CD14-positive monocyte (primary cell): ENCODE measurements at regions not wholly inside any gene's neighbourhood (a gene's known extent, or its start where the extent isn't known, plus 50 kb on each side); places are given as distances from the start of the nearest gene placed in this dataset.

Source experiments
- DNase-seq, 3 donors: peaks; one replicate each; pipeline ENCODE4 v3.0.0-alpha.2; 2011 to 2022
- H2AFZ ChIP-seq: 2 replicates; pipeline ENCODE4 v1.6.0; 2012; ENCODE audit warnings: mild to moderate bottlenecking, low read depth, low read length, inconsistent platforms; ENCODE audit not compliant: insufficient read depth, poor library complexity, severe bottlenecking
- H3K27ac ChIP-seq, 2 donors: 1 replicate in 1 of 2; 2 replicates in 1 of 2; pipeline ENCODE4 v1.5.1; 2012 to 2013; ENCODE audit warnings: low read length in 2 of 2, control low read depth in 1 of 2, inconsistent platforms in 1 of 2, low read depth in 1 of 2, mild to moderate bottlenecking in 1 of 2
- H3K27me3 ChIP-seq, 2 donors: one replicate each; pipeline versions ENCODE4 v1.6.0 to v1.6.1; 2011 to 2013; ENCODE audit warnings: low read length in 2 of 2; ENCODE audit not compliant: control insufficient read depth in 2 of 2, insufficient read depth in 2 of 2
- H3K36me3 ChIP-seq, 2 donors: replicated peaks in 1 of 2; 1 replicate in 1 of 2; 2 replicates in 1 of 2; pipeline versions ENCODE4 v1.5.1 to v1.6.1; 2012 to 2013; ENCODE audit warnings: low read length in 2 of 2, control low read depth in 1 of 2, inconsistent platforms in 1 of 2, mild to moderate bottlenecking in 1 of 2; ENCODE audit not compliant: insufficient read depth in 2 of 2, control insufficient read depth in 1 of 2
- H3K4me1 ChIP-seq, 2 donors: 1 replicate in 1 of 2; 2 replicates in 1 of 2; pipeline versions ENCODE4 v1.5.1 to v1.6.1; 2012 to 2013; ENCODE audit warnings: low read length in 2 of 2, control low read depth in 1 of 2, inconsistent platforms in 1 of 2, mild to moderate bottlenecking in 1 of 2, moderate library complexity in 1 of 2; ENCODE audit not compliant: insufficient read depth in 2 of 2, control insufficient read depth in 1 of 2
- H3K4me2 ChIP-seq: replicated peaks from 2 replicates; pipeline ENCODE3; 2012; ENCODE audit warnings: low read length, moderate library complexity, mild to moderate bottlenecking; ENCODE audit not compliant: poor library complexity, severe bottlenecking; ENCODE audit errors: extremely low read depth
- H3K4me3 ChIP-seq, 3 experiments: fragments of 200-600 bp in 1 of 3; sonication (generic) in 1 of 3; replicated peaks in 1 of 3; 1 replicate in 2 of 3; 2 replicates in 1 of 3; pipeline ENCODE4 v1.5.1; 2011 to 2013; ENCODE audit warnings: low read length in 3 of 3, mild to moderate bottlenecking in 3 of 3, control low read depth in 2 of 3, low read depth in 2 of 3, inconsistent platforms in 1 of 3, moderate library complexity in 1 of 3
- H3K79me2 ChIP-seq: 2 replicates; pipeline ENCODE4 v1.6.0; 2012; ENCODE audit warnings: mild to moderate bottlenecking, control low read depth, inconsistent platforms, low read length, moderate library complexity; ENCODE audit not compliant: insufficient read depth
- H3K9ac ChIP-seq: 2 replicates; pipeline ENCODE4 v1.6.0; 2017; ENCODE audit warnings: low read length, mild to moderate bottlenecking; ENCODE audit not compliant: insufficient read depth, poor library complexity, severe bottlenecking
- H3K9me3 ChIP-seq, 2 donors: replicated peaks in 1 of 2; 1 replicate in 1 of 2; 2 replicates in 1 of 2; pipeline versions ENCODE4 v1.5.1 to v1.6.1; 2012 to 2013; ENCODE audit warnings: low read length in 2 of 2, control low read depth in 1 of 2; ENCODE audit not compliant: control insufficient read depth in 1 of 2, insufficient read depth in 1 of 2
- H4K20me1 ChIP-seq: 2 replicates; pipeline ENCODE4 v1.6.0; 2012; ENCODE audit warnings: mild to moderate bottlenecking, low read length, control low read depth, moderate library complexity; ENCODE audit not compliant: insufficient read depth
- H3K27ac Mint-ChIP-seq, 7 donors: one replicate each; pipeline ENCODE4 v1.8.0; 2020; ENCODE audit warnings: mild to moderate bottlenecking in 7 of 7, mixed read lengths in 7 of 7, moderate library complexity in 6 of 7, inconsistent platforms in 2 of 7
- H3K27me3 Mint-ChIP-seq, 3 donors: one replicate each; pipeline ENCODE4 v1.8.0; 2021 to 2022; ENCODE audit warnings: low read depth in 3 of 3, mild to moderate bottlenecking in 3 of 3, mixed read lengths in 3 of 3, moderate library complexity in 3 of 3, inconsistent platforms in 1 of 3
- H3K36me3 Mint-ChIP-seq, 2 donors: one replicate each; pipeline ENCODE4 v1.8.0; 2020; ENCODE audit warnings: mixed read lengths in 2 of 2, inconsistent platforms in 1 of 2, mild to moderate bottlenecking in 1 of 2
- H3K4me1 Mint-ChIP-seq: one replicate; pipeline ENCODE4 v1.8.0; 2020; ENCODE audit warnings: mild to moderate bottlenecking, mixed read lengths
- H3K4me3 Mint-ChIP-seq, 2 donors: one replicate each; pipeline ENCODE4 v1.8.0; 2020; ENCODE audit warnings: mild to moderate bottlenecking in 2 of 2, mixed read lengths in 2 of 2, moderate library complexity in 1 of 2
- H3K9me3 Mint-ChIP-seq, 7 donors: one replicate each; pipeline ENCODE4 v1.8.0; 2020 to 2022; ENCODE audit warnings: mixed read lengths in 7 of 7, mild to moderate bottlenecking in 6 of 7, moderate library complexity in 6 of 7, inconsistent platforms in 2 of 7
- WGBS: methylation state at CpG from one replicate; pipeline ENCODE4 v1.1.5; 2013; ENCODE audit warnings: missing lambda C conversion rate; ENCODE audit not compliant: insufficient coverage; 5-methylcytosine and 5-hydroxymethylcytosine counted together
- intact Hi-C, 2 donors: fragments of 100-400 bp; cut with micrococcal nuclease; formaldehyde crosslinking; loops; one replicate each; pipeline versions ENCODE4 v1.15.0 to v1.15.1; 2023
- TF ChIP-seq, protein P1 (sequence below): fragments of 200-600 bp; IDR thresholded peaks from one replicate; pipeline ENCODE4 v1.8.0; 2022; ENCODE audit warnings: antibody characterized with exemption, mild to moderate bottlenecking

- Mint-ChIP-seq H3K4me3 (no peak overlapping the region), H3K9me3 (peaks cover 0 to 2% (median 0%) of the 10 kb centered on the region in 7 donors), H3K27me3 (peaks cover 0 to 2% (median 0%) of the 10 kb centered on the region in 3 donors), H3K36me3 (no peaks in the 10 kb centered on the region), H3K27ac (no peak overlapping the region), H3K4me1 (no peaks in the 10 kb centered on the region)
- Histone ChIP-seq H3K27ac (no peak overlapping the region), H3K4me3 (no peak overlapping the region), H3K79me2 (no peaks in the 10 kb centered on the region), H3K36me3 (no peaks in the 10 kb centered on the region), H4K20me1 (no peaks in the 10 kb centered on the region), H2AFZ (no peak overlapping the region), H3K9ac (no peak overlapping the region), H3K4me1 (no peaks in the 10 kb centered on the region), H3K9me3 (no peaks in the 10 kb centered on the region), H3K27me3 (no peaks in the 10 kb centered on the region), H3K4me2 (no peak overlapping the region)
- DNase-seq: no peak
- TF ChIP-seq, protein P1, sequence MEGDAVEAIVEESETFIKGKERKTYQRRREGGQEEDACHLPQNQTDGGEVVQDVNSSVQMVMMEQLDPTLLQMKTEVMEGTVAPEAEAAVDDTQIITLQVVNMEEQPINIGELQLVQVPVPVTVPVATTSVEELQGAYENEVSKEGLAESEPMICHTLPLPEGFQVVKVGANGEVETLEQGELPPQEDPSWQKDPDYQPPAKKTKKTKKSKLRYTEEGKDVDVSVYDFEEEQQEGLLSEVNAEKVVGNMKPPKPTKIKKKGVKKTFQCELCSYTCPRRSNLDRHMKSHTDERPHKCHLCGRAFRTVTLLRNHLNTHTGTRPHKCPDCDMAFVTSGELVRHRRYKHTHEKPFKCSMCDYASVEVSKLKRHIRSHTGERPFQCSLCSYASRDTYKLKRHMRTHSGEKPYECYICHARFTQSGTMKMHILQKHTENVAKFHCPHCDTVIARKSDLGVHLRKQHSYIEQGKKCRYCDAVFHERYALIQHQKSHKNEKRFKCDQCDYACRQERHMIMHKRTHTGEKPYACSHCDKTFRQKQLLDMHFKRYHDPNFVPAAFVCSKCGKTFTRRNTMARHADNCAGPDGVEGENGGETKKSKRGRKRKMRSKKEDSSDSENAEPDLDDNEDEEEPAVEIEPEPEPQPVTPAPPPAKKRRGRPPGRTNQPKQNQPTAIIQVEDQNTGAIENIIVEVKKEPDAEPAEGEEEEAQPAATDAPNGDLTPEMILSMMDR: no peak
- 100% methylated on average over 1 of the region's 2 CpGs for WGBS
- intact Hi-C loops: no loop called here
Measured at GRCh38 chr2:17298453-17298852, 219.8 kb downstream of the RAD51AP2 start.

- no peaks in the 10 kb centered on the region for H3K9me3 ChIP-seq
- no peaks in the 10 kb centered on the region for H3K27me3 ChIP-seq
- H4K20me1 ChIP-seq: no peaks in the 10 kb centered on the region
- Mint-ChIP-seq H3K4me3 (no peak overlapping the region), H3K36me3 (no peaks in the 10 kb centered on the region), H3K9me3 (no peaks in the 10 kb centered on the region), H3K4me1 (no peaks in the 10 kb centered on the region), H3K27me3 (peaks cover 0 to 2% (median 1%) of the 10 kb centered on the region in 3 donors), H3K27ac (no peak overlapping the region)
- H3K4me3 ChIP-seq: no peak overlapping the region
- H3K36me3 ChIP-seq: no peaks in the 10 kb centered on the region
- H2AFZ ChIP-seq: no peak overlapping the region
- no peak overlapping the region for H3K4me2 ChIP-seq
- no peak overlapping the region for H3K27ac ChIP-seq
- TF ChIP-seq, protein P1: no peak
- no peak overlapping the region for H3K9ac ChIP-seq
- no peak for DNase-seq
- intact Hi-C loops: no loop called here
- no peaks in the 10 kb centered on the region for H3K79me2 ChIP-seq
- no peaks in the 10 kb centered on the region for H3K4me1 ChIP-seq
Measured at GRCh38 chr2:17296686-17297085, 221.6 kb downstream of the RAD51AP2 start.
